Muscle of leg (tissue), 3 donors: ENCODE measurements at regions not wholly inside any gene's neighbourhood (a gene's known extent, or its start where the extent isn't known, plus 50 kb on each side); places are given as distances from the start of the nearest gene placed in this dataset.

ENCODE experiments used
- DNase-seq: peaks from one replicate; pipeline ENCODE4 v3.0.0; 2013
- H3K27ac ChIP-seq: one replicate; pipeline ENCODE4 v1.5.1; 2013; ENCODE audit warnings: mild to moderate bottlenecking, low read length, control low read depth
- H3K27me3 ChIP-seq: one replicate; pipeline ENCODE4 v1.6.1; 2013; ENCODE audit warnings: low read length; ENCODE audit not compliant: control insufficient read depth, insufficient read depth
- H3K36me3 ChIP-seq: one replicate; pipeline ENCODE4 v1.6.1; 2013; ENCODE audit warnings: low read length; ENCODE audit not compliant: control insufficient read depth, insufficient read depth
- H3K4me1 ChIP-seq: one replicate; pipeline ENCODE4 v1.6.1; 2013; ENCODE audit warnings: low read length; ENCODE audit not compliant: control insufficient read depth, insufficient read depth
- H3K4me3 ChIP-seq: one replicate; pipeline ENCODE4 v1.5.1; 2013; ENCODE audit warnings: low read length, control low read depth
- H3K9me3 ChIP-seq: replicated peaks from 2 replicates; pipeline ENCODE4 v1.6.1; 2013; ENCODE audit warnings: low read depth, low read length; ENCODE audit not compliant: control insufficient read depth
- WGBS: methylation state at CpG from one replicate; pipeline ENCODE4 v1.1.5; 2013; ENCODE audit warnings: missing lambda C conversion rate; ENCODE audit not compliant: insufficient coverage; 5-methylcytosine and 5-hydroxymethylcytosine counted together

DNA sequence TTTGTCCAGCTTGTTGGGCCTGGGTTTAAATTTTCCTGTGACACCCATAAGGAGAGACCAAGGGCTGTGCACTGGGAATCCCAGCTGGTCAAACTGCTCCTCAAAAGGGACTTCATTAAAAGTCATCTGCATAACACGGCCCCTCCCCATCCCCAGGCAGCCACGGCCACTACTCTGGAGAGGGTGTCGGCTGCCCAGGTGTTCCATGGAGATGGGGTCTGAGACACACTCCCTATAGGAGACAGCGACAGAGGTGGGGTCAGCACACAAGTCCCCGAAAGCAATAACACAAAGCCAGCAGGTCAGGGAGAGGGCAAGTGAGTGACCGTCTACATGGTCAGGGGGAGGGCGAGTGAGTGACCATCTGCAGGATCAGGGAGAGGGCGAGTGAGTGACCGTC, 75.6 kb upstream of the BCL11B start:
- H3K36me3 ChIP-seq = no peaks in the 10 kb centered on the region
- H3K4me1 ChIP-seq = peaks cover 4% of the 10 kb centered on the region
- no peaks in the 10 kb centered on the region for H3K9me3 ChIP-seq
- DNase-seq = no peak
- 95% methylated on average over 9 of the region's 9 CpGs for WGBS
- no peak overlapping the region for H3K27ac ChIP-seq
- H3K27me3 ChIP-seq = peaks cover 8% of the 10 kb centered on the region
- no peak overlapping the region for H3K4me3 ChIP-seq

DNA sequence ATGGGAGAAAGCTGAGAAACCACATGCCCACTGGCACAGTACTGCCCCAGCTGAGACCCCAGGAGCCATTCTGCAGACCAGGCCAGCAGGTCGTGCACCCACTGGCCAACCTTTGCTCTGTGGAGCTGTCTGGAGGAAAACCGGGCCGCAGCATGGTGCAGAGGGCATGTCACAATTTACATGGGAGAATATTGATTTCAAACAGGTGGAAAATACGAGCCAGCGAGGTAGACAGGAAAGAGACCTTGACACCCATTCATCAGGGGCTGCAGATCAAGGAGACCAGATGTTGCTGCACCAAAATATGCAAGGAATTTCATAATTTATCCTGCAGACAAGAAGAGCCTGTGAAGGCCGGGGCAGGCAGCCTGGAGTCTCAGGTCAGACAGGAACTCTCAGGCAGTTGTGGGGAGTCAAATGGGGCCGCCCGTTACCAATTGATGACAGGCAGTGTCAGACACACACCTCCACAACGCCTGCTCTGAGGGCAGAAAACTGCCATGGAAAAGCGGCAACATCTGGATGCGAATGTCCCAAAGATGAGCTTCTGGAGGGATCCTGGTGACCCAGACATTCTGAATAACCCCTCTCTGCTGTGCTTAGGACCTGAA, 74.6 kb upstream of the BCL11B start:
- no peak for DNase-seq
- Histone ChIP-seq H3K36me3 (no peaks in the 10 kb centered on the region), H3K4me3 (no peak overlapping the region), H3K9me3 (no peaks in the 10 kb centered on the region), H3K4me1 (peaks cover 4% of the 10 kb centered on the region), H3K27me3 (peaks cover 5% of the 10 kb centered on the region), H3K27ac (no peak overlapping the region)
- 37% methylated on average over 9 of the region's 11 CpGs for WGBS

DNA sequence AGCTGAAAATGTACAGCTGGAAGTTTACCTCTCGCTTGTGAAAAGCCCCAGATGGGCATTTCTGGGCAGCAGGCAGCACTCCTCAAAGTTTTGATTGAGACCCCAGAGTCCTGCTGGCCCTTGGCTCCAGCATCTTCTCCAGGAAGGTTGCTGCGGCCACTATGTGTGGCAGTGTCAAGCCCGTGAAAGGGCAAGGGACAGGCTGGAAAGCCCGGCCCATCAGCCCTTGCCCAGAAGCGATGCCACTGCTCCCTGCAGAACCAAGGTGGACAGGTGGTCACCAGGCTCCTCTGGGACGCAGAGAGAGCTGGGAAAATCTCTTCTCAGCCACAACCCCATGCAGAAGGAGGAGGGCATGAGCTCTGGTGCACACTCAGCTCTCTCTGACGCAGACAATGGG, 73.5 kb upstream of the BCL11B start:
- Histone ChIP-seq H3K27ac (no peak overlapping the region), H3K9me3 (no peaks in the 10 kb centered on the region), H3K27me3 (peaks cover 10% of the 10 kb centered on the region), H3K4me3 (no peak overlapping the region), H3K4me1 (peaks cover 4% of the 10 kb centered on the region), H3K36me3 (no peaks in the 10 kb centered on the region)
- WGBS = 77% methylated on average over 6 of the region's 7 CpGs
- DNase-seq = no peak

DNA sequence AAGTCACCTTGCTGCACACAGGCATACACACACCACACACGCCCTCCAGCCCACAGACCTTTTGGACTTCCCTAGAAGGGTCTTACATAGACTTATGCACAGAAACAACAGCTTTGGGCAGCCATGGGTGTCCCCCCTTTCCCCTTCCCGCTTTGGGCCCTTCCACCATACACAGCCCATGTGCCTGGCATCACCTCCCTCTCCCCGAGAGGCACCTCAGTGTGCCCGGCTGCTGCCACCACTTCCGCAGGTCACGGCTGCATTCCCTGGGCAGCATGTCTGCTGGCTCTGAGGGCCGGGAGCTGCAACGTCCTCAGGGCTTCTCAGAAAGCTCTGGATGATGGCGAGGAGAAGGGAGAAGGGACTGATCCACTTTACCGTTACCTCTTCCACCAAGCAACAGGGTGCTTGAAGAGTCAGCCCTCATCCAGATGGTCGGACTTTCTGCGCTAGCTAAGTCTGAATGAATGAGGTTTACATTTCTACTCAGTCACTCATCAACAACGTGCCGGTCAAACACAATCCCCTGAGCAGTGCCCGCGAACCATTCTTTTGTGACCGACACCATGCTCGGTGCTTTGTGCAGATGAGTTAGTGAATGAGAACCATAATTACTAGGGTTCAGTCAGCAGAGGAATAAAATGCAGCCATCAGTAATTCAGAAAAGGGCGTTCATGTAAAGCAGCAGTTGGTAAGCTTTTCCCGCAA, 72.2 kb upstream of the BCL11B start:
- 88% methylated on average over 11 of the region's 20 CpGs for WGBS
- no peak for DNase-seq
- H3K9me3 ChIP-seq = no peaks in the 10 kb centered on the region
- peaks cover 1% of the 10 kb centered on the region for H3K4me1 ChIP-seq
- H3K4me3 ChIP-seq = no peak overlapping the region
- H3K27me3 ChIP-seq = peaks cover 11% of the 10 kb centered on the region
- H3K36me3 ChIP-seq = no peaks in the 10 kb centered on the region
- no peak overlapping the region for H3K27ac ChIP-seq

DNA sequence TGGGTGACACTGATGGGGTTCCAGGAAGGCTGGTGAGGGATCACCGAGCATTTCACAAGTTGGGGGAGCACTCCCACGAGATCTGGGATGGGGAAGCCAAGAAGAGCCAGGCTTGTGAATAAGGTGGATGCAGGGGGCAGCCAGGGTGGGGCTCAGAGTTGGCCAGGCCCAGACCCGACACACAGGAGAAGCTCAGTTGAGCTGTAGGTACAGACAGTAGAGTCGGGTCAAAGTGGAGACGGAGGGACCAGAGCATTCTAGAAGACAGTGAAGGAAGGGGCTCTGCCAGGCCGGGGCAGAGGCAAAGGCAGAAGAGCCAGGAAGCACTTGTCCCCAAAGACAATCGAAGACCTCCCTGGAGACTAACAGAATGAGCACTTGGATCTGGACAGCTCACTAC, 70.9 kb upstream of the BCL11B start:
- DNase-seq = no peak
- H3K36me3 ChIP-seq = no peaks in the 10 kb centered on the region
- peaks cover 10% of the 10 kb centered on the region for H3K27me3 ChIP-seq
- H3K27ac ChIP-seq = no peak overlapping the region
- no peaks in the 10 kb centered on the region for H3K9me3 ChIP-seq
- H3K4me1 ChIP-seq = no peaks in the 10 kb centered on the region
- no peak overlapping the region for H3K4me3 ChIP-seq
- WGBS = 84% methylated on average over 7 of the region's 7 CpGs

DNA sequence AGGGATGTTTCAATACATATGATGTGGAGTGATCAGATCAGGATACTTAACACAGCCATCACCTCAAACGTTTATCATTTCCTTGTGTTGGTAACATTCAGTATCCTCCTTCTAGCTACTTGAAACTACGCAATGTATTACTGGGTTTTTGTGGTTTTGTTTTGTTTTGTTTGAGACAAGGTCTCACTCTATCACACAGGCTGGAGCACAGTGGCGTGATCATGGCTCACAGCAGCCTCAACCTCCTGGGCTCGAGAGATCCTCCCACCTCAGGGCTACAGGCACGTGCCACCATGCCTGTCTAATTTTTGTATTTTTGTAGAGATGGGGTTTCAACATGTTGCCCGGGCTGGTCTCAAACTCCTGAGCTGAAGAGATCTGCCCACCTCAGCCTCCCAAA, 70.2 kb upstream of the BCL11B start:
- Histone ChIP-seq H3K27ac (no peak overlapping the region), H3K27me3 (peaks cover 10% of the 10 kb centered on the region), H3K9me3 (no peaks in the 10 kb centered on the region), H3K4me3 (no peak overlapping the region), H3K4me1 (no peaks in the 10 kb centered on the region), H3K36me3 (no peaks in the 10 kb centered on the region)
- WGBS = no CpG with 5 or more reads among the region's 6 CpGs
- DNase-seq = no peak

DNA sequence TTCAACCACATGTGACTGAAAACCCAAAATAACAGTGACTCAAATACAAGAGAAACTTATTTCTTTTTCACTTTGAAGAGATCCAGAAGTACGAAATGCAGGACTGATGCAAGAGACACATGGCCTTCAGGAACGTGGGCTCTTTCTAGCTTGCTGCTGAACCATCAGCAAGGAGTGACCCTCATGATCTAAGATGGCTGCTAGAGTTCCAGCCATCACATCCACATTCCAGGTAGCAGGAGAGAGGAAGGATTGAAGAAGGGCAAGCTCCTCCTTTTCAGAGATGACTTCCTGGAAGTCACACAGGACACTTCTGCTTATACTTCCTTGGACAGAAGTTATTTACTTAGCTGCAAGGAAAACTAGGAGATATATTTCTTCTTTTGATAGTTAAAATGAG, 67.6 kb upstream of the BCL11B start:
- 71% methylated on average over 1 of the region's 2 CpGs for WGBS
- Histone ChIP-seq H3K27me3 (peaks cover 10% of the 10 kb centered on the region), H3K27ac (no peak overlapping the region), H3K4me3 (no peak overlapping the region), H3K9me3 (no peaks in the 10 kb centered on the region), H3K36me3 (no peaks in the 10 kb centered on the region), H3K4me1 (no peaks in the 10 kb centered on the region)
- DNase-seq = no peak

DNA sequence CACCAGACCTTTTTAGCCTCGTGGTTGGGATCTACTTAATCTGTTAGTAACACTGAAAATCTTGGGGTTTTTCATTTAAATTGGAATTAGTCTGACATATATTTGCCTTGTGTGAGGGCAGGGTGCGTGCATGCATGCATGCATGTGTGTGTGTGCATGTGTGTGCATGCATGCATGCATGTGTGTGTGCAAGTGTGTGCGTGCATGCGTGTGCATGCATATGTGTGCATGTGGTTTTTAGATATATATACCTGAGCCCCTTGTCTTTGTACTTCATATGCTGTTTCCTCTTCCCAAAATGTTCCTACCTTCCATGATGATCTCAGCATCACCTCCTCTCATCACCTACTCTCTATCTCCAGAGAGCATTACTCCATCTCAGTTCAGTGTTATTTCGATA, 66.3 kb upstream of the BCL11B start:
- Histone ChIP-seq H3K9me3 (no peaks in the 10 kb centered on the region), H3K36me3 (no peaks in the 10 kb centered on the region), H3K27ac (no peak overlapping the region), H3K4me3 (no peak overlapping the region), H3K27me3 (peaks cover 10% of the 10 kb centered on the region), H3K4me1 (no peaks in the 10 kb centered on the region)
- no peak for DNase-seq
- WGBS = no CpG with 5 or more reads among the region's 5 CpGs

DNA sequence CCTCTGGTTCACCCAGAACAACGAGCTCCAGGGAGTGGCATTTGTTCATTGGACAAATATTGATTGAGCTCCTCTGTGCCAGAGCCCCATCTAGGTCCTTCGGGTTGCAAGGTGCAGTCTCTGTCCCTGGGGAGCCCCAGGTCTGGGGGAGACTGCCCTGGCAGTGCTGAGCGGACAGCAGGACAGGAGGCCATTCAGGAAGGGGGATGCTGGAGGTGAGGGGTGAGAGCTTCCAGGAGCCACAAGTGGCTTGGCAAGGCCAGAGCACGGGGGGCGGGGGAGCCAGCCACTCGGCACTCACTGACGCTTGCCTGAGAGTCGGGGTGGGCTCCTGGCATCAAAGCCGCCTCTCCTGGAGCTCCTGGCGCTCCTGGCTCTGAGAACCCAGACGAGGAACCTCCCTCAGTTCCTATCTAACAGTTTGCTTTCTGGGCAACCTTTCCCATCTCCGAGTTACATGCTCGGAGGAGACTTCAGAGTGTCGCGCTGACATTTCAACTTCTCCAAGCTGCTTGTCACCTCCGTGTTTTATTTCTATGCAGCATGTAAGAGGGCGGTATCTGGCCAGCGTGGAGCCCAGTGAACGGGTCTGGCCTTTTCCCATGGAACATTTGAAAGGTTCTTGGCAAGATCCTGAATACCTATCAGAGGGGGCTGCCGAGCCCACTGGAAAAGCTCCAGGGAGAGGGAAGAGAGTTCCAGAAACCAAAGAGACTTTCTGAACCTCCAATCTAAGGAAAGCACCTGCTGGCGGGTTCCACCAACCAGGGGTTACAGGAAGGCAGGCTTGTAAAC, 62.0 kb upstream of the BCL11B start:
- Histone ChIP-seq H3K9me3 (no peaks in the 10 kb centered on the region), H3K4me1 (no peaks in the 10 kb centered on the region), H3K4me3 (no peak overlapping the region), H3K36me3 (no peaks in the 10 kb centered on the region), H3K27ac (no peak overlapping the region), H3K27me3 (no peaks in the 10 kb centered on the region)
- 61% methylated on average over 18 of the region's 21 CpGs for WGBS
- DNase-seq = no peak

DNA sequence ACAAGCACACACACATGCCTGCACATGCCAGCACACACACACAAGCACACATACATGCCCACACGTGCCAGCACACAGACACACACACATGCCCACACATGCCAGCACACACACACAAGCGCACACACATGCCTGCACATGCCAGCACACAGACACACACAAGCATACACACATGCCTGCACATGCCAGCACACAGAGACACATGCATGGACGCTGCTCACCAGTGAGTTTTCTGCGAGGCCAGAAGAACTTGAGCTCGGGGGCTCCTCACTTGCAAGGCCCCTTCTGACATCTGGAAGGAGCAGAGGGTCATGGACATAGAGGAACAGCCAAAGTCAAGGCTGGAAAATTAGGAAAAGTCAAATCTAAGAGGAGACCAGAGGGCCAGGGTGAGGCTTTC, 61.2 kb upstream of the BCL11B start:
- Histone ChIP-seq H3K36me3 (no peaks in the 10 kb centered on the region), H3K27me3 (peaks cover 2% of the 10 kb centered on the region), H3K9me3 (no peaks in the 10 kb centered on the region), H3K27ac (no peak overlapping the region), H3K4me3 (no peak overlapping the region), H3K4me1 (no peaks in the 10 kb centered on the region)
- DNase-seq = no peak
- 83% methylated on average over 4 of the region's 5 CpGs for WGBS
